SK-N-MC (cell line): ENCODE measurements at regions not wholly inside any gene's neighbourhood (a gene's known extent, or its start where the extent isn't known, plus 50 kb on each side); places are given as distances from the start of the nearest gene placed in this dataset.

ENCODE experiments used
- EZH2 ChIP-seq: fragments of 200-600 bp; sonication (generic); IDR thresholded peaks from one replicate; pipeline ENCODE4 v1.6.1; 2017; ENCODE audit warnings: antibody characterized with exemption
- FOXP2 ChIP-seq: optimal IDR thresholded peaks from 2 replicates; pipeline ENCODE3; 2011; ENCODE audit warnings: mild to moderate bottlenecking, moderate library complexity; ENCODE audit not compliant: insufficient read depth; ENCODE audit errors: extremely low read length, control extremely low read depth
- POLR2AphosphoS5 ChIP-seq: IDR thresholded peaks from 2 replicates; pipeline ENCODE4 v1.6.1; 2012; ENCODE audit warnings: mild to moderate bottlenecking, low read depth, low read length, borderline replicate concordance

DNA sequence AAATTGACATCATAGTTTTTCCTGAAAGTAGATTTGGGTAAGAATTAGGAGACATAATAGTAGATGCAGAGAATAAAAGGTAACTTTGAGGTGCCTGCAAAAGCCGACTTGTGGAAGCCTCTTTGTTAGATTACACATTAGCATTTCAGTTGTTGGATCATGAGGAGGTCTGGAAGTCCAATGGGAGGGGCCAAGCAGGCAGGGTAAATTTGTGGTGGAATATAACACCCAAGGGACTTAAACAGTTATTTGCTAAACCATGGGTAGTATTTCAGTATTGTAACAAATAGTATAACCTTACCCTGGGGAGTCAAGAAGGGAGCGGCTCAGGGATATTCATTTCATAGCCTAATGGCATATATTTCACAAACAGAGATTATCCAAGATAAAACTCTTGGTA is 810.7 kb upstream of the AMOT start:
- TF ChIP-seq EZH2 (no peak), POLR2AphosphoS5 (no peak), FOXP2 (no peak)
